ENCODE measurements at regions not wholly inside any gene's neighbourhood (a gene's known extent, or its start where the extent isn't known, plus 50 kb on each side); places are given as distances from the start of the nearest gene placed in this dataset.
A peak's percentile ranks its signal among the peaks of the same experiment; 100 is the strongest.
"Not testable (repeated sequence)": the region's sequence is repeated elsewhere in the genome, so short reads cannot be mapped to it uniquely, and the experiment has no call there.

- H3K9me3 Mint-ChIP-seq, result no peaks in the 10 kb centered on the region
- no peak overlapping the region for H3K27ac Mint-ChIP-seq
- H3K27me3 Mint-ChIP-seq, result no peaks in the 10 kb centered on the region
- no peaks in the 10 kb centered on the region for H3K4me1 Mint-ChIP-seq
- ATAC-seq (no peak), DNase-seq (no peak)
- no peak overlapping the region for H3K4me3 Mint-ChIP-seq
Measured at GRCh38 chr6:10149603-10150002, 265.3 kb downstream of the TFAP2A start.

GRCh38 chr6:10146715-10147451, 268.0 kb downstream of the TFAP2A start:
- Mint-ChIP-seq H3K27ac (no peak overlapping the region), H3K4me3 (no peak overlapping the region), H3K4me1 (no peaks in the 10 kb centered on the region), H3K9me3 (no peaks in the 10 kb centered on the region), H3K27me3 (no peaks in the 10 kb centered on the region)
- DNase-seq, result no peak
- ATAC-seq, result no peak

- Mint-ChIP-seq H3K4me1 (no peaks in the 10 kb centered on the region), H3K4me3 (no peak overlapping the region), H3K9me3 (no peaks in the 10 kb centered on the region), H3K27ac (no peak overlapping the region), H3K27me3 (no peaks in the 10 kb centered on the region)
- ATAC-seq, result no peak
- DNase-seq, result no peak
Measured at GRCh38 chr6:10144772-10145171, 270.1 kb downstream of the TFAP2A start.

- no peak overlapping the region for H3K4me3 Mint-ChIP-seq
- no peaks in the 10 kb centered on the region for H3K27me3 Mint-ChIP-seq
- ATAC-seq (no peak), DNase-seq (no peak)
- H3K9me3 Mint-ChIP-seq, result no peaks in the 10 kb centered on the region
- no peaks in the 10 kb centered on the region for H3K4me1 Mint-ChIP-seq
- H3K27ac Mint-ChIP-seq, result no peak overlapping the region
Measured at GRCh38 chr6:10141746-10142443, 273.0 kb downstream of the TFAP2A start.

- no peak for ATAC-seq
- Mint-ChIP-seq H3K27me3 (no peaks in the 10 kb centered on the region), H3K4me1 (no peaks in the 10 kb centered on the region), H3K27ac (no peak overlapping the region), H3K4me3 (no peak overlapping the region), H3K9me3 (no peaks in the 10 kb centered on the region)
- no peak for DNase-seq
Measured at GRCh38 chr6:10140824-10141223, 274.1 kb downstream of the TFAP2A start.

- H3K27ac Mint-ChIP-seq, result no peak overlapping the region
- ATAC-seq (no peak), DNase-seq (no peak)
- no peaks in the 10 kb centered on the region for H3K27me3 Mint-ChIP-seq
- no peaks in the 10 kb centered on the region for H3K4me1 Mint-ChIP-seq
- no peaks in the 10 kb centered on the region for H3K9me3 Mint-ChIP-seq
- no peak overlapping the region for H3K4me3 Mint-ChIP-seq
Measured at GRCh38 chr6:10140136-10140535, 274.7 kb downstream of the TFAP2A start.

- H3K9me3 Mint-ChIP-seq, result no peaks in the 10 kb centered on the region
- no peaks in the 10 kb centered on the region for H3K4me1 Mint-ChIP-seq
- H3K4me3 Mint-ChIP-seq, result no peak overlapping the region
- ATAC-seq (no peak), DNase-seq (no peak)
- H3K27me3 Mint-ChIP-seq, result no peaks in the 10 kb centered on the region
- no peak overlapping the region for H3K27ac Mint-ChIP-seq
Measured at GRCh38 chr6:10138917-10139316, 276.0 kb downstream of the TFAP2A start.

GRCh38 chr6:10136636-10137035, 278.2 kb downstream of the TFAP2A start:
- ATAC-seq (no peak), DNase-seq (no peak)
- H3K27ac Mint-ChIP-seq, result no peak overlapping the region
- H3K9me3 Mint-ChIP-seq, result peaks cover 0 to 4% of the 10 kb centered on the region in 2 donors
- H3K4me3 Mint-ChIP-seq, result no peak overlapping the region
- H3K4me1 Mint-ChIP-seq, result no peaks in the 10 kb centered on the region
- no peaks in the 10 kb centered on the region for H3K27me3 Mint-ChIP-seq

GRCh38 chr6:10134185-10134584, 280.7 kb downstream of the TFAP2A start:
- not testable (repeated sequence) for DNase-seq, H3K4me1 Mint-ChIP-seq, H3K27ac Mint-ChIP-seq, H3K9me3 Mint-ChIP-seq, ATAC-seq, H3K4me3 Mint-ChIP-seq, H3K27me3 Mint-ChIP-seq

GRCh38 chr6:10128721-10129120, 286.2 kb downstream of the TFAP2A start:
- Mint-ChIP-seq H3K4me1 (no peaks in the 10 kb centered on the region), H3K4me3 (no peak overlapping the region), H3K9me3 (peaks cover 7 to 8% of the 10 kb centered on the region in 2 donors), H3K27ac (no peak overlapping the region), H3K27me3 (no peaks in the 10 kb centered on the region)
- ATAC-seq, result no peak
- no peak for DNase-seq

- DNase-seq, result no peak
- Mint-ChIP-seq H3K27me3 (no peaks in the 10 kb centered on the region), H3K4me1 (no peaks in the 10 kb centered on the region), H3K9me3 (peaks cover 4 to 12% of the 10 kb centered on the region in 2 donors), H3K27ac (no peak overlapping the region), H3K4me3 (no peak overlapping the region)
- ATAC-seq, result no peak
Measured at GRCh38 chr6:10122164-10122563, 292.7 kb downstream of the TFAP2A start.

GRCh38 chr6:10112871-10113549, 301.9 kb downstream of the TFAP2A start:
- H3K9me3 Mint-ChIP-seq, result peaks cover 0 to 6% of the 10 kb centered on the region in 2 donors
- H3K27me3 Mint-ChIP-seq, result peaks cover 40% of the 10 kb centered on the region
- ATAC-seq (peak; percentile 15), DNase-seq (no peak)
- H3K4me1 Mint-ChIP-seq, result no peaks in the 10 kb centered on the region
- no peak overlapping the region for H3K4me3 Mint-ChIP-seq
- no peak overlapping the region for H3K27ac Mint-ChIP-seq

- ATAC-seq (no peak), DNase-seq (no peak)
- Mint-ChIP-seq H3K4me1 (no peaks in the 10 kb centered on the region), H3K27me3 (peaks cover 40% of the 10 kb centered on the region), H3K4me3 (no peak overlapping the region), H3K27ac (no peak overlapping the region), H3K9me3 (peaks cover 0 to 6% of the 10 kb centered on the region in 2 donors)
Measured at GRCh38 chr6:10111975-10112374, 302.9 kb downstream of the TFAP2A start.

GRCh38 chr6:10101551-10102252, 313.2 kb downstream of the TFAP2A start:
- H3K9me3 Mint-ChIP-seq, result no peaks in the 10 kb centered on the region
- no peak for DNase-seq
- H3K27ac Mint-ChIP-seq, result no peak overlapping the region
- no peak overlapping the region for H3K4me3 Mint-ChIP-seq
- H3K4me1 Mint-ChIP-seq, result no peaks in the 10 kb centered on the region
- H3K27me3 Mint-ChIP-seq, result peaks cover 7% of the 10 kb centered on the region
- no peak for ATAC-seq

- Mint-ChIP-seq H3K27ac (no peak overlapping the region), H3K9me3 (peaks cover 4 to 7% of the 10 kb centered on the region in 2 donors), H3K4me3 (no peak overlapping the region), H3K27me3 (peaks cover 7% of the 10 kb centered on the region), H3K4me1 (no peaks in the 10 kb centered on the region)
- ATAC-seq (no peak), DNase-seq (no peak)
Measured at GRCh38 chr6:10099529-10100140, 315.2 kb downstream of the TFAP2A start.

Data from stimulated activated naive CD8-positive, alpha-beta T cell treated with anti-CD3 and anti-CD28 coated beads, Interleukin-15, amount 100 ng/mL, for 72 hours (primary cell).